A549 (cell line): ENCODE measurements at regions not wholly inside any gene's neighbourhood (a gene's known extent, or its start where the extent isn't known, plus 50 kb on each side); places are given as distances from the start of the nearest gene placed in this dataset.

Experiments used
- CTCF ChIP-seq: fragments of >200 bp; sonication (Bioruptor Twin); formaldehyde crosslinking; IDR thresholded peaks from 3 replicates; pipeline ENCODE4 v1.5.1; 2016
- EP300 ChIP-seq, 2 experiments: fragments of >200 bp; sonication (Bioruptor Twin); formaldehyde crosslinking; IDR thresholded peaks; 2 replicates in 1 of 2; 3 replicates in 1 of 2; pipeline ENCODE4 v1.6.1; 2016 to 2017

- TF ChIP-seq EP300 (IDR thresholded peaks at IDR 0.05) (no peak), CTCF (no peak)
Observed at GRCh38 chr7:12031186-12031585, 179.9 kb upstream of the TMEM106B start.
